ENCODE measurements at regions not wholly inside any gene's neighbourhood (a gene's known extent, or its start where the extent isn't known, plus 50 kb on each side); places are given as distances from the start of the nearest gene placed in this dataset.

DNA sequence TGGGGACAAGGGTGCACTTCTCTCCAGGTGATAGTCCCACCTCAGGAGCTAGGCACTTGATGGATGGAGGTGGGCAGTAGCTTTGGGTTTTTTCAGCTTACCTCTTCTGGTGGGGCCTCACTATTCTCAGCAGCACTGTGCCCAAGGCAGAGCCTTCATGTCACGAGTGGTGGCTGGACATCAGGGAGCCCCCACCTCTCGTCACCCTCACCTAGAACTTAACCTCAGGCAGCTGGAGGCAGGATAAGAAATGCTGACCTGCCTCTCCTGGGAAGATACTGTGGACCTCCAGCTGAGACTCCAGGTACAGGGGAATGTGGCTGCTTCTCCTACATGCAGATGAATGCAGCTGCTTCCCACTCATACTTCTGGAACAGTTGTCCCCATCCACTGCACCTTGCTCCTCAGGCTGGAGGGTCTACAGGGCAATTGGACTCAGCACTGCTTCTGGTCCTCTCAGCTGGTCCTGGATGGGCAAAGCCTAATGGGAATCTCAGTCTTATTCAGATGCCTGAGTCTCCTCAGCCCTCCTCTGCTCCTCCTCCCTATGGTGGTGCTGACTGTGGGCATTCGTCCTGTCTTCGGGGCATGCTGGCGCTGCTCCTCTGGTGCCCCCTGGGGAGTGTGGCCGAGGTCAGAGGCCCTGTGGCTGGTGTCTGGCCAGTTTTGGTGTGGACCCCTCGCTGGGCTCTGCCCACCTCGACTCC lies 129.9 kb downstream of the KLF13 start:
- peak; percentile 50 for DNase-seq (ENCODE audit: low spot score)

DNA sequence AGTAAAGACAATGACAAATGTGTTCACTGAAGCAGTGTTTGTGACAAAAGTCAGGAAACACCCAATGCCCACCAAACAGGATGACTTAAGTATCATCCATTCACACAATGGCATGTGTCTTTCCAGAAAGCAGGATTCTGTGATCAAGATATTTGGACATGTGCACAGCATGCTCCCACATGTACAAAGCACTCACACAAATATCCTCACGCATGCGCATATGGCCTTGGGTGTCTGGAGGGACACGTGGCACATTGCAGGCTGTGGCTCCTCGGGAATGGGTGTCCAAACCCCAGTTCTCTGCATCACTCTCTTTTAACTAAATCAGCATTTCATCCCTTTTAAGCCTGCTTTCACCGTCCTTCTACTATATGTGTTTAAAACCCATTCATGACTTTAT lies 130.5 kb downstream of the KLF13 start:
- DNase-seq (ENCODE audit: low spot score): peak; percentile 57

DNA sequence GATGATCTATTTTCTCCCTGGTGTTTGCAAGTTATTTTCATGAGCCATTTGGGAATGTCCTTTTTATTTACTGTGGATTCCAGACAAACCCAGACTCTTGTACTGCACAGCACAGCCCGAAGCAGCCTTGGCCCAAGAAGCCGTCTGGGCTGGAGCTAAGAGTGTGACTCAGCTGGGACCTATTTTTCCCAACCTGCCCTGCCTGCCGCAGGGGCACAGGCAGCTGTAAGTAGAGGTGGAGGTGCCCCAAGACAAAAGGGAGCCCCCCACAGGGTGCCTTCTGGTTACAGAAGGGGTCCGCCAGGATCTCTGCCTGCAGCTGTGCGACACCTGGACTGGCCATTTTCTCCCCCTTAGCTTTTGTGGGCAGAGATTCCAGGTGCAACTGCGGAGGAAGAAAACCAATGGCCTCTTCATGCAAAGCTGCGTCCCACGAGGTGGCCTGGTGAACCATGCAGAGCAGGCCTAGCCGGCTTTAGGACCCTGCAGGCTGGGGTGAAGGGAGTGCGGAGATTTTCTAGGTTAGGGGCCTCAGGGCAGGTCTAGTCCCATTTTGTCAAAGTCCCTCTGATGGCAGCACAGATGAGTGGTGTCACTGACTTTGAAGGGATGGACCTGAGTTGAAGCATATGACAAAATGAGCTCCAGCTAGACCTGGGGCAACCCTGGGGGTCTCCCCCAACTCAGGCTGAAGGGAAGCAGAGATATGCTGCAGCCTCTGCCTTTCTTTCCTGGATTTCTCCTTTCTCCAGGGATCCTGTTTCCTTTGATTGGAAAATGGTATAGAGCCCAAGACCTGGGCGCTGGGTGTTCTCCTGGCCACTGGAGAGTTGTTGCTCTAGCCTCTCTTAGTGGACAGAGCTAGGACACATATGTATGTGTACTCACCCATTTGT lies 131.2 kb downstream of the KLF13 start:
- peak; percentile 60 for DNase-seq (ENCODE audit: low spot score)

DNA sequence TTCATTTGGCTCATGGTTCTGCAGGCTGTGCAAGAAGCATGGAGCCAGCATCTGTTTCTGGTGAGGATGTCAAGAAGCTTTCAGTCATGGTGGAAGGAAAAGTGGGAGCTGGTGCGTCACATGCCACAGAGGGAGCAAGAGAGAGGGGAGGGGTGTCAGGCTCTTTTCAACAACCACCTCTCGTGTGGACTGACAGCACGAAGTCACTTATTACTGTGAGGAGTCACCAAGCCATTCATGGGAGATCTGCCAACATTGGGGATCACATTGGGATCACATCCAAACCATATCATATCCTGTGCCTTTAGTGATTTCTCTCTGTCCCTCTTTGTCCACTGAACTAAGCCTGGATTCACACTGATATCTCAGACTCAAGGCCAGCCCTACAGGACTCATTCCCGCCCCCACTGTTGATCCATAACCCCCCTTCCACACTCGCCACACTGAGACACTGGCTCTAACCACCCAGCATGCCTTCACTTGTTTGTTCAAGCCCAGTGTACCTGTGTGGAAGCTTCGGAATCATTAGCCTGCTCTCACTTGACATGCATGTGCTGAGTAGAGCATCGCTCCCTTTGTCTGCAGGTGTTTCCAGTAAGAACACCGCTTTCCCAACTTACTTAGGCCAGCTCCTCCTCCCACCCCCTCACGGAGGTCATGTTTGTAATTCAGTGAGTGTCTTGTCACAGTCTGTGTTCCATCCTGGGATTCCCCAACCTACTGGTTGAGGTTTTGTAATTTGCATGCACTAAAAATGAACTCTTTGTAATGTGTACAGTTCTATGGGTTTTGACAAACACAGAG lies 132.2 kb downstream of the KLF13 start:
- DNase-seq (ENCODE audit: low spot score): peak; percentile 57

DNA sequence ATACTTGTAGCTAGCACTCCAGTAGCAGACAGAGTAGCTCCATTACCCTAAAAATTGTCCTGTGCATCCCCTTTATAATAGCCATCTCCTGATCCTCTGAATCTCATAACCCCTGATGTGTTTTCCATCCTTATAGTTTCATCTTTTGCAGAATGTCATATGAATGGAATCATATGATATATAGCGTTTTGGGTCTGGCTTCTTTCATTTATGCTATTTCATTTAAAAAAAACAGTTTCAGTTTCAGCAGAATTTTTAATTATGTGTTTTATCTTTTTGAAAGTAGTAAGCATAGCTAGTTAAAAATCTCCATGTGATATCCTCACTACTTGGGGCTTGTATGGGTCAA lies 132.7 kb downstream of the KLF13 start:
- no peak for DNase-seq (ENCODE audit: low spot score)

DNA sequence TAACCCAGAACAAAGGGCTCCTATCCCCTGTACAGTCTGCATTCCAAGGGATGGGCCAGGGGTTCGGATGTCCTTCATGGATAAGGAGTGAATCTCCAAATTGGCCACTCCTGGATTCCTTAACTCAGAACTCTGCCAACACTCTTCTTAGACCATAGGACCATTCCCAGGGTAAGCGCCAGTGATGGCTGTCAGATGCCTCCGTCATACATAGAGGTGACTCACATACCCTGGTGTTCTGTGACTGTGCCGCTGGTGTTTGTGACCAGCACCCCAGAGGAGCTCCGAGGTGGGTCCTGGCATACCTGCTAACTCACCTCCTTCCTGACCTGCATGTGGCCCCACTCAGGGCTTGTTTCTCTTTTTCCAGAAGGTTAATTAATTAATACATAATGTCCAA lies 134.7 kb downstream of the KLF13 start:
- DNase-seq (ENCODE audit: low spot score): peak; percentile 15

DNA sequence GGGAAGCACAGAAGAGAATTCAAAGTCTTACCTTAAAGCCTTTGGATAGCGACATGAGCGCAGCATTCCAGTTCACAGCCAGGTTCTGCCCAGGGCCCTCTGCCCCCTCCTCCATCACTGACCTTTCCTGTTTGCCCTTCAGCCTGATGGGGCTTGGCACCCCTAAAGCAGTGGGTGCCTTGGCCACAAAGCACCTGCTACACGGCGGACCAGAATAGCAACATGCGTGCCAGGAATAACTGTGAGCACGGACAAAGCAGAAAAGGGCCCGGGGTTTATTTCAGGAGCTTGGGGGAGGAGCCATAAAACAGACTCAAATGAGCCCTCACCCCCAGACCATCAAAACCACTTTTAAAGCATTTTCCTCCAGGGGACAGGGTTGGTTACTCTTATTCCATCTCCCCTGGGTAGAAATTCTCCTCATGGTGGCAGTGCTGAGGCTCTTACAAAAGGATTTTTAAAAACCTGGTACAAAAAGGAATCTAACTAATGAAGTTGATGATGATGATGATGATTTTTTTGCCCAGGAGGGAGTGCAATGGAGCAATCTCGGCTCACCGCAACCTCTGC lies 135.4 kb downstream of the KLF13 start:
- DNase-seq (ENCODE audit: low spot score): peak; percentile 38

DNA sequence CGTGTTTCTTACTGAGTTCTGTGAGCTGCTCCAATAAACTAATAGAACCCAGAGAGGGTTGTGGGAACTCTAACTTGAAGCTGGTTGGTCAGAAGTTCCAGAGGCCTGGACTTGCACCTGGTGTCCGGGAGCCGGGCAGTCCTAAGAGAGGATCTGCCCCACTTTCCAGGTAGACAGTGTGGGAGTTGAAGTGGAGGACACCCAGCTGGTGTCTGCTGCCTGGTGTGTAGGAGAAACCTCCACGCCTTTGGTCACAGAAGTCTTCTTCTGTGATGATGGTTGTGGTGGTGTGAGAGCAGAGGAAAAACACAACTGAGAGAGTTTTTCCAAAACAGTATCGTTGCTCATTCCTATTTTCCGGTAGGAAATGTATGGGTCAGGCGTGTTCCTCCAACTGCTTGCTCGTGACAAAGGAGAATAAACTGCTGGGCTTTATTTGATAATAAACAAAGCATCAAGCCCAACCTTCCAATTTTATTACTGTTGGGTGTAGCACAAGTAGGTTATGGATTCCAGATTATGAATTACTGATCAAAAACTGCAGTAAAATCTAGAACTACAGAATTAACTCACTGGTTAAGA lies 137.0 kb downstream of the KLF13 start:
- peak; percentile 18 for DNase-seq (ENCODE audit: low spot score)

DNA sequence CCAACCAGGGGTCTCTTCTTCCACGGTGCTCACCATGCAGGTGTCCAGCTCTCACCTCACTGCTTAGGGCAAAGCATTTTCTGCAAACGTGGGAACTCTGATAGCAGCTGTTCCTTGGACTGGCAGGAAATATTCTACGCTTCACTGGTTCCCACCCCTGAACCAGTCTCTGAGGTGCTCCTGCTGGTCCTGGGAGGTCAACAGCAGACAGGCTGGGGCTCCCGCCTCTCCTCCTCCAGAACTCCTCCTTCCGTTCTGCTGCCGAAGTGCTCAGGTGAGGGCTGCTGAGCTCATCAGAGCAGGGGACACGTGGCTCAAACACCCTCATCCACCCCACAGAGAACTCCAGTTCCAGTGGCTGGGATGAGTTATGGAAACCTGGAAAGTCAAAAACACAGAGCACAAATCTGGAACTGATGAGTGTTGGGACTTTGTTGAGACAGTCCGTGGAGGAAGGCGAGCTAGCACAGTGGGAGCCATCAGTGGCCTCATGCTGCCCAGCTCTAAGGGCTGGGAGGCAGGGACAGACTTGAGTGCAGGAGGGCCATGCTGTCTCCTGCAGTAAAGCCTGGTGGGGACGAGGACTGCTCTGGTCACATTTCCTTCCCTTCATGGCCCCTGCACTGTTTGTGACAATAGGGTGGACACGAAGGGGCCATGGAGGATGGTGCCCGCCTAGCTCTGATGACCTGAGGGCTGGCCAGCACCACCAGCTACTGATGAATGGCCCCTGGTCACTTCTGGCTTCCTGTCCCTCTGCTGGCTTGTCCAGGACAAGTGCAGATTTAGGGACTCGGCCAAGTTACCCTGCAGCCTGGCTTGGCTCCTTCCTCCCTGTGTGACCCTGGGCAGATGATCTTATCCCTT lies 137.8 kb downstream of the KLF13 start:
- peak; percentile 45 for DNase-seq (ENCODE audit: low spot score)

DNA sequence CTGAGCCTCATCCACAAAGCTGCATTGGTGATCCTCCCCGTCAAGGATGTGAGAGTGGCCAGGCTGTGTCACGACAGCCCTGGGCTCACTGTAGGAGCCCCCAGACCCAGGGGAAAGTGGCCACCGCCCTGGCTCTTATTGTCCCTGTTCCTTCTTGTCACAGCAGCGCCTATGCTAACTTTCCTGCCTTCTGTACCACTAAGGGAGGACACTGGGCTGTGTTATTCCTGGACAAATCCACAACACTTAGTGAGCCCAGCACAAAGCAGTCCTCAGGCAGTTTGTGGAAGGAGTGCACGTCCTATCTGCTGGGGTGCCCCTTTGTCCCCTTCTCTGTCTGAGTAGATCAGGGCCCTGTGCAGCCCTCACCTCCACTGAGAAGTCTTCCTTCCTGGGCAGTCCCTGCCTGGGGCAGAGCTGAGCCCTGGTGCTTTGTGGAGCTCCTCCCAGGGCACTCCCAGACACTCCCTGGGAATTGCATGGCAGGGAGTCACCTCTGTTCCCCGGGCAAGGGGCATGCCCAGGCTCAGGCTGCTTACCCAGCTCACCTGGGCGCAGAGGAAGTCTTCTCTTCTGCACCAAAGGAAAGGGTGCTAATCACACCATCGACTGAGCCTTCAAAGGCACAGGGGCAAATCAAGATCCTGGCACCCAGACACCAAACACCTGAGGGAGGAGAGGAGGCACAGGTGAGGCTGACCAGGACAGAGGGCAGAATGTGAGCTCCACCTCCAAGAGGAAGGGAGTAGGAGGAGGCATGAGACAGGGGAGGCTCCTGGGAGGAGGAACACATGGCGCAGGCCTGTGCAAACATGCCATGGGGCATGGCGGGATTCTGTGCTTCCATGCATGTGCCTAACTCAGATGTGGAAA lies 138.7 kb downstream of the KLF13 start:
- DNase-seq (ENCODE audit: low spot score): peak; percentile 33

DNA sequence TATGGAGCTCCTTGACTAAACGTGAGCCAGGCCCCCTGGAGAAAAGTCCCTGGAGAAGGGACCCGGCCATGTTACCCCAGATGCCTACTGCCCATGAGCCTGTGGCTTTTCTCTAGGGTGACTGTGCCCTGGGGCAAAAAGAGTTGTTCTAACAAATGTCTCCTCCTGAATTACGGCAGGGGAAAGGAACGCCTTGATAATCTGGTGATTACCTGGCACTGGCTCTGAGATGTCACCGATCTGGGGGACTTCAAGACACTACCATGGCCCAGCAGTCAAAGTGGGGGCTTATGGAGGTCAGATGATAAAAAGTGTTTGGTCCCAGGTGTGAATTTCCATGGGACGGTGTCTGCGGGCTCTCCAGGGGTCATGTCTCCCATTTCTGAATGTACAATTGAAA lies 140.7 kb downstream of the KLF13 start:
- peak; percentile 23 for DNase-seq (ENCODE audit: low spot score)

DNA sequence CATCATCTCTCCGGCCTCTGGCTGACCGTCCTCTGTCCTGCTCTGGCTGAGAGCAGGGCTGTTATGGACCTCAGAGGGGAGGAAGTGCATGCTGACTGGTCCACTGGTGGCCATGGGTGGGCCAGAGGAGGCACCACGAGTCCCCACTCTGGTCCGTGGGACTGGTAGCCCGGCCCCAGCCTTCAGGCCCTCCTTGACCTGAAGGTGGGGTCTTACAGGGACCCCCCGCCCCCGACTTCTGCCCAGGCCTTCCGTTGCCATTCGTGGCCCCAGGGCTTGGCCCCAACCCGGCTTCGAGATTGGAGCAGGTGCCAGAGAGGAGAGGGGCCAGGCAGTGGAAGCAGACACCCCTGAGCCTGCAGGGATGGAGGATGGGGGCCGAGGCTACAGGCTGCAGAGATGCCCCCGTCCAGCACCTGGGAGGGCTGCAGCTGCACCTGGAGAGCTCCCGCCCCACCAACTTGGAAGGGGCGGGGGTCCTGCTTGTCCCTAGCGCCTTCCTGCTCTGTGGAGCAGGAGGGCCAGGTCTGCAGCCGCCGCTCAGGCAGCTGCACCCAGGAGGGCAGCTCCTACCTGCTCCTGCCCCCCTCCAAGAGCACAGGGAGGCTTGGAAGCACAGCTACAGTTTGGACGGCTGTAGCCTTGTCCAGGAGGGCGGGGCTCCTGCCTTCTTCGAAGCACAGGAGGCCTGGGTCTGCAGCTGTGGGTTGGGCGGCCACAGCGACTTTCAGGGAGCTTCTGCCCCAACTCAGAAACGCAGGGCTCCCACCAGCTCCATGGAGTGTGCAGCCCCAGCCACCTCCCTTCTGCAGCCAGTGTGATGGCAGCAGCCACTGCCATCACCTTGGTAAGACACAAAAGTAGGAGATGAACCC lies 142.5 kb downstream of the KLF13 start:
- DNase-seq (ENCODE audit: low spot score): peak; percentile 50

DNA sequence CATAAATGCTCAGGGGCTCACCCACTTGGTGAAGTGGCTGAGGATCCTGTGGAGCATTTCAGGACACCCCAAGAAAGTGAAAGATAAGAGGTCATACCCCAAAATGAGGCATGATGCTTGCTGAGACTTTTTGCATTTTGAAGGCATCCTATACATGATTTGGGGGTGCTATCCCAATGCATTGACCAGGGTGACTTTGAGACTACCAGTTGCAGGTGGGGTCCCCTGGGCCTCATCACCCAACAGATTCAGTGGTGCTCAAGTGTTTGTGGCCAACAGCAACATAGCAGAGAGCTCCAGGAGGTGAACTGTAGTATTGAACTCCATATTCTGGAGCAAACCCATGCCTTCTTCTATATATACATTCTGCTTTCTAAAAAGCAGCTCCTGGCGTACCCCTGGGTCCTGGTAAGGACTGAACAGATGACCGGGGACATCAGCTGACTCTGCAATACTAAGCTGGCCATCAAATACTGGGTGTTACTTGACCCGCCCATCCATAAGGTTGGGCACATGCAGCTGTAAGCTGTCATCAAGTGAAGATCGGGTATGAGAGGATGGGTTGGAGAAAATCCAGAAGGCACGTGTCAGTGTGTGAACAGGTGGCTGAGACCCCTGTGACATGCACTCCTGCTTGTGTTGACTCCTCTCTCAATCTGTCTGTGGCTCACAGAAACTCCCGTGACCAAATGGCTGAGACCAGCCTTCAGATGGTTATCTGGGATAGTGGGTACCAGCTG lies 143.3 kb downstream of the KLF13 start:
- DNase-seq (ENCODE audit: low spot score): peak; percentile 38

DNA sequence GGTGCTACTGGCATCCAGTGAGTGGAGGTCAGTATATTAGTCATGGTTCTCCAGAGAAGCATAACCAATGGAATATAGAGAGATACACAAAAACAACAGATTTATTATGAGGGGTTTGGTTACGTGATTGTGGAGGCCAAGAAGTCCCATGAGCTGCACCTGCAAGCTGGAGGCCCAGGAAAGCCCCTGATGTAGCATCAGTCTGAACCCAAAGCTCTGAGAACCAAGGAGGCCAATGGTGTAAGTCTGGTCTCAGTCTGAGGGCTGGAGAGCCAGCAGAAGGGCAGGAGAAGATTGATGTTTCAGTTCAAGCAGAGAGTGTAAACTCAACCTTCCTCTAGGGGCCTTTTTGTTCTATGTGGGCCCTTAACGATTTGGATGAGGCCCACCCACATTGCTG lies 144.1 kb downstream of the KLF13 start:
- peak; percentile 5 for DNase-seq (ENCODE audit: low spot score)

DNA sequence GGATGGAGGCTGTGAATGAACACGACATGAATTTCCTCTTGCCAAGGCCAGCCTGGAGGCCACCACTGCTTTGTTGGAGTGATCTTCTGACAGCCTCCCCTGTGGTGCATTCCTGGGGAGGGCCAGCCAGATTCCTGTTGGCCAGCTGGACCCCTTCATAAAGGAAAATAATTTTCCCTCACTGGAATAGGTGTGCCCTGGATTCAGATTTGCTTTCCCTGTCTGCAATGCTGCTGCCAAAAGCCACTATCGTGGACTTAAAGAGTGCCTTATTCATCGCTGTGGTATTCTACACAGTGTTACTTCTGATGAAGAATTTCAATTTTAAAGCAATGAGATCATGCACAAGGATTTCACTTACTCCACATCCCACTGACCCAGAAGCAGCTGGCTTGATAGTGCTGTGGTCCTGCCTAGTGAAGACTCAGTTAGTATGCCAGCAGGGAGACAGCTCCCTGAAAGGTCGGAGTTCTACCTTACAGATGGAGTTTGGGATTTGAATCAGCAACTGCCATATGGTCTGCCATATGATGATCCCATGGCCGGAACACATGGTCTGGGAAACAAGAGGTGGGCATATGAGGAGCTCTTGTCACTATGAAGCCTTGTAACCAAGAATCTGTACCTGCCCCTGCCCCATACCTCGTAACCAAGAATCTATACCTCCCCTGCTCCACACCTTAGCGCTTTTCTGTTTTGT lies 145.2 kb downstream of the KLF13 start:
- DNase-seq (ENCODE audit: low spot score): peak; percentile 57

DNA sequence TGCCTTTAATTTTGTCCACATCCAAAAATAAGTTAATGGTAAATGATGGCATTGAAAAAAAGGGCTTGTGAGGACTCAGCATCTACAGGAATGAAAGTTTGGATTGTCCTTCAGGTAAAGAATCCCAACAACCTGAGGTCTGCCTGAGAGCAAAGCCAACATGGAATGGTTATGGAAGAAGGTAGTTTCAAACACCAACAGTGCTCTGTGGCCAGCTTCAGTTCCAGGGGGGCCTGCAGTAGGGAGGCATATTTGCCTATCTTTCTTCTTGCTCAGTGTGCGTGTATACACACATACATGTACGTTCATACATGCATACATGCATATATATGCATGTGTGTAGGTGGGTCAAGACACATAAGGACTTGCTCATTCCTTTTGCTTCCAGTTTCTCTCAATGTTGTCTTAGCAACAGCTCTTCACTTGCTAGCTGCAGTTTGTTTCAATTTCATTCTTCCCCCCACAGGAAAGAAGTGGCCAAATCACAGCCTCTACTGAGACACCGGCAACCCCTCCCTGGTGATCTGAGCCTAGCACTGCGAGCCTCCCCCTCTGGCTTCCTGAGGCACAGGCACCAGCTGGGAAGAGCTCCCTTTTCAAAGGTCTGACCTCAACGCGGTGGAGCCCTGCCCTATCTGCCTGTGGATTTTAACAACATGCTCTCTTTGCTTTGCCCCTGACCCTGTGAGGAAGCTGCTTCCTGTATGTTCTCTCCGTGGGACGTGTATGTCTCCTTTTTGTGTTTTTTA lies 146.2 kb downstream of the KLF13 start:
- DNase-seq (ENCODE audit: low spot score): peak; percentile 67
